Central memory CD4-positive, alpha-beta T cell (primary cell): ENCODE measurements at regions not wholly inside any gene's neighbourhood (a gene's known extent, or its start where the extent isn't known, plus 50 kb on each side); places are given as distances from the start of the nearest gene placed in this dataset.

Experiments
- DNase-seq: peaks from one replicate; pipeline ENCODE4 v3.0.0; 2022

DNA sequence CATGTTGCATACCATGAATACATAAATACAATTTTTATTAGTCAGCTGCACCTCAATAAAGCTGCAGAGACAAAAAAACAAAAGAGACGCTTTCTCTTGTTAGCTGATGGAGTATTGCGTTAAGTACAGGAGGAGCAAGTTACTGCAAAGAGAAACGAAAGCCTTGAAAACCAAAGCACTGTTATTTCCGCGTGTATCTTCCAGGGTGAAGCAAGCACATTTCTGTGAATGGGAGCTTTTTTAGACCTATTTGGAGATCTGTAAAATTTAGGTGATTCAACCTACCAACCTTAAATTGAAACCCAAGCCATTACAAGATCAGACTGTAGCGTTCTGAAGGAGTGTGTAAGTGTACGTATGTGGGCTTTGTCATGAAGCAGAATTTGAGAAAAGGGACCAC lies 390.4 kb downstream of the SOX9 start:
- DNase-seq, result no peak

DNA sequence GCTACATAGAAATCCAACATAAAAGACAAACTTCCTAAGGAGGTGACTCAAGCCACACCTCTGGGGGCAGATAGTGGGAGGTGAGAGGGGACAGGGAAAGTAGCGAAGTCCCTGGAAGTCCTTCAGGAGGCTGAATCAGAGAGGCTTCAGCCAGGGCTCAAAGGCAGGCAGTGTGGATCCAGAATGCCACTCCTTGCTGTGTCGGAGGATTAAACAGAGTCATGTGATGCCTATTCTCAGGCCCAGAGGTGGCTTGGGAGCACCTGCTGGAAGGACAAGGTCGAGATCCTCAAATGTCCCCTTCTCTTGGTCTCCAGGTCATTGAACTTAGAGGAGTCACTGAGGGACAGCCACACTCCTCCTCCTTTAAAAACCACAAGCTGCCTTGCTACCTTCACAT lies 391.1 kb downstream of the SOX9 start:
- DNase-seq, result no peak

DNA sequence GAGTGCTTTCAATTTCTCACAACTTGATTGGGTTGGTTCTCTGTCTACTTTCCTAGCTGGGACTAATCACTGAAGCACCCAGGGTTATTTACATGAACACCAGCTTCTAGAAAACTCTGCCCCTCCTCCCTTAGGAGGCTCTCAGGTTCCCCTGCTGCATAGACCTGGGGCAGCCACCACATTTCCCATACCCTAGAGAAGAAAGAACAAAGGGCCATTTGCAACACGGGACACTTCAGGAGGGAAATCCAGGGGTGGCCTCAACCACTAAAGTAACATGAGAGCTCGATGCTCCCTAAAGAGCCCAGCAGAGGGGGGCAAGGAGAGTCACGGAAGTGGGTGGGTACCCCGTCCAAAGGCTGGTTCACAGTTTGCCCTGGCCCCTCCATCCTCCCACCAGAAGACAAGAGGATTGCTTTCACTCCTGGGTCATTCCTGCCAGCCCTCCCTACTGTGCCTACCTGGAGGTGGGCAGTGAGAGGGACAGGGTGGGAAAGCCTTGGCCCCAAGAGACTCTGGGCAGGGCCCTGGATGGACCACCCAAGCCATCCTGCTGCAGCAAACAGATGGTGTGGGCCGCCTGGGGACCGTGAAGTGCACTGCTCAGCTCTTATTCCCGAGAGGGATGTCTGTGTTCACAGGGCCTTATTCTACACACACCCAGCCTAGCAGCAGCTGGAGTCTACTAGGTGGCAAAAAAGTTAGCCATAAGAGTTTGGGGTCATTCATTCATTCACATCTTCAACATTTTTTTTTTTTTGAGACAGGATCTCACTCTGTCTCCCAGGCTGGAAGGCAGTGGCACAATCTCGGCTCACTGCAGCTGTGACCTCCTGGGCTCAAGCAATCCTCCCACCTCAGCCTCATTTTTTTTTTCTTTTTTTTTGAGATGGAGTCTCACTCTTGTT lies 392.1 kb downstream of the SOX9 start:
- no peak for DNase-seq

DNA sequence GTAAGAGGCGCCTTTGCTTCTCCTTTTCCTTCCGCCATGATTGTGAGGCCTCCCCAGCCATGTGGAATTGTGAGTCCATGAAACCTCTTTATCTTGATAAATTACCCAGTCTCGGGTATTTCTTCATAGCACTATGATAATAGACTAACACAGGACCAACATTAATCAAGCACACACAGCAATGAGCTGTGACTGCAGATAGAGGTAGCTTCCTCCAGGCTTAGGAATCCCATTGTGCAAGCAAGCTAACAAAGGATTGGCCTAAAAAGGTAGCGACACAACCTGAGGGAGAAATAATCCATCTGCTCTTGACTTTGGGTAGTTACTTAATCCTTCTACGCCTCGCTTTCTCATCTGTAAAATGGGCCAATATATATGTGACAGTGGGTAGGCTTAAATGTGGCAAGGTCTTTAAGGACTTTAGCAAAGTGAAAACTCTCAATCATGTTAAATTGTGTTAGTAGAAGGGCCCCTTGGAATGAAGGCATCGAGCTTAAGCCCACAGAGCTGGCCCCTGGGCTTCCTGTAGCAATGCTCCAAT lies 393.6 kb downstream of the SOX9 start:
- no peak for DNase-seq

DNA sequence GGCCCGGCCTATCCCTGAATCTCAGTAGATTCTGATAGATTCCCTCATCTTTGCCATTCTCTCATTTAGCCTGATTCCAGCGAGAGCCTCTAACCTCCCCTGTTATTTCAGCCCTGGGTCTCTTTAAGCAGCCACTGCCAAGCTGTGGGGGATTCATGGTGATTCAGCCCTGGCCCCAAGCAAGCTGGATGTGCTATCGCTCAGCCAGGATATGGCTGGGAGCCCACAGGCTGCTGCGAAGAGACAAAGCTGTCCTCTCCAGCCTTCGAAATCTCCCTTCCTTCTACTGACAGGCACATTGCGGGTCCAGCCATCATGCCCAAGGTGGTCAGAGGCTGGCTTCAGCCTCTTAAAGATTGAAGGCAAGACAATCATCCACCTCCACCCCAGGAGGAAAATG lies 394.1 kb downstream of the SOX9 start:
- no peak for DNase-seq

DNA sequence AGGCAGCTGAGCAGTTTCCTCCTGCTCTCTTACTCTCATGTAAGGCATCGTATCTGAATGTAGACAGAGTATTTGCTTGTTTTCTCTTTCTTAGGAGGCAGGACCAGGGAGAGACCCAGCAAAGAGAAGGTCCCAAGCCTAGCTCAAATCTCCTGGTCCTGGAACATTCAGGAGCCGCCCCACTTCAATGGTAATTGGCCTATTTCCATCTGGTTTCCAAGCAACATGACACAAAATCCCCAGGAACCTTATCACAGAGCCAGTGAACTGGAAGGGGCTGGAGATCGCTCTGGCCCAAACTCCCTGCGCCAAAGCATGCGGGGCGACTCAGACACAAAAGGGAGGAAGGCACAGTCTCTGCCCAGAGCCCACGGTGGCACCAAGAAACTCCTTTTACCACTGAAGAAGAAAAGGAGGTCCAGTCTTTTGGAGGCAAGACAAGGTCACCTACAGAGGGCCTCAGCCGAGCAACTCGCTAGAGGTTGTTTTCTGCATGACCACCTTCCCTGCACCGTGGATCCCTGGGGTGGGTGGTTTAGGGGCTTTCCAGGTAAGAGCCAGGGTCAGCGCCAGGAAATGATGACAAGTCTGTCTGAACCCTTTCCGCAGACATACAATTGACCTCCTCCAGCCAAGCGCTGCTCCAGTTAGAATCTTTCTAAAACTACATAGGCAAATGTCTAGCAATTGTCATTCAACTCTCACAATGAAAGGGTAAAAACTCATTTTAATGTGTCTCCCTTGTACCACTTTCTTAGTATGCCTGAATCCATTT lies 394.7 kb downstream of the SOX9 start:
- no peak for DNase-seq

DNA sequence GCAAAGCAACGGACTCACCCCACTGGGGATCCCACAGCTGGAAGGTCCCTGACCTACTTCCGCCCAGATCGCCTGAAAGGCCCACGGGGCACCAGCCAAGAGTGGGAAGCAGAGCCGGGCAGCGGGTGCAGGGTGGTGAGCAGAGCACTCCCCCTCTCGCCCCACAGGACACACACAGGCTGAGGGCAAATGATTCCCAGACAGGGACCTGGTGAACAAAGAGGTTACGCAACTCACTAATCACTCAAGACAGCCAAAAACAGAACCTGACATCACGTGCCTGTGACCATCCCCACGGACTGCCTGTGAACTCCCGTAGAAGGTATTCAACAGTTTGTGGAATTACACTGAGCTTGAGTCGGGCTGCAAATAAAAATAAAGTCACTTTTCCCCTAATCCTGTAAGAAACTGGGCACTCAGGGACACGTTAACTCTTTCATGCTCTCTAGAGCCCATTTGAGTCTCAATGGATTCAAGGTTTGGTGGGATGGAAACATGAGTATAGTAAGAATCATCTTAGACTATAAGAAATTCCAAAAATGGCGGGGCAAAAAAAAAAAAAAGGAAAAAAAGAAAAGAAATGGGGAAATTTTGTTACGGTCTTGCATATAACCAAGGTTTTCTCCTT lies 396.1 kb downstream of the SOX9 start:
- DNase-seq, result no peak

DNA sequence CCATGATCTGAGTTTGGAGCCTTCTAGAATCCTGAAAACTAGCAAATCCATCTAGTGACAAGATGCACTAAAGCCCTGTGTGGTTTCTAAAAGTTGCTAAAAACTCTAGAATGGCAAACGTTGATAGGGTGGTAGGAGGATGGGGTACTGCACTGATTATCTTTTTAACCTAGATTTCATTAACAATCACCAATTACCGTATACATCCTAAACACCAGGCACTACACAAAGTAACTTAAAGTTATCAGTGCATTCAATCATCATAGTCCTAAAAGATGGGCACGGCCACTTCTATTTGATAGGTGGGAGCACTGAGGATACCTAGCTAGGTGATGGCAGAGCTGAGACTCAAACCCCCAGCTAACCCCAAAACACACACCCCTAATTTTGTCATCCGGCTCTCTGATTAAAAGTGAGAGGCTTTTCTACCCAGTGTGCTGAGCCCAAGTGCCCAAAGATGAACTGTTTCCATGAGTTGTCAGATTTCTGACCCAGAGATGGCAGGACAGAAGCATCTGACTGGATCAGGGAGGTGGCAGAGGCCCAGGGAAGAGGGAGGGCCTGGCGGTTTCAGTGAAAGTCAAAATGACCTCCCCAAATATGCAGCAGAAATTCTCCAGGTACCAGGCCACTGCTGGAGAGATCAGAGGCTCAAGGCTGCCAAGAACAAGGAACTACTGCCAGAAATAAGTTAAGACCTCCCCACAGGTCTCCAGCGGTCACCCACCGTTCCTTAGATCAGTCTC lies 396.8 kb downstream of the SOX9 start:
- no peak for DNase-seq

DNA sequence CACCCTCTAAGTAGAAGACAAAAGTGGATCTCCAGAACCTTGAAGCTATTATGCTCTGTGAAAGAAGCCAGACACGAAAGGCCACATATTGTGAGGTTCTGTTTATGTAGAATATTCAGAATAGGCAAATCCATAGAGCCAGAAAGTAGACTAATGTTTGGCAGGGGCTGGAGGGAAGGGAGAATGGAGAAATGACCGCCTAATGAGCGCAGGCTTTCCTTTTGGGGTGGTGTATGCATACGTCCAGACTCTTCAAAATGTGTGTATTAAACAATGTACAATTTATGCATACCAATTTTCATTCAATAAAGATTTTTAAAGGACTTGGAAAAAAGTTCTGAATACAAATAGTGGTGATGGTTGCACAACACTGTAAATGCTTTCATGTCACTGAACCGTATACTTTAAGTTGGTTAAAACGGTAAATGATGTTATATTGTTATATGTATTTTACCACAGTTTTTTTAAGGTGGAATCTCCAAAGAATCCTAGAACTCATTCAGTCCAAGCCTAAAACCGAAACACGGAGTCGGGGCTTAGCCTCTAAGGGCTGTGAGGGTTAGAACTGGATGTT lies 397.4 kb downstream of the SOX9 start:
- no peak for DNase-seq

DNA sequence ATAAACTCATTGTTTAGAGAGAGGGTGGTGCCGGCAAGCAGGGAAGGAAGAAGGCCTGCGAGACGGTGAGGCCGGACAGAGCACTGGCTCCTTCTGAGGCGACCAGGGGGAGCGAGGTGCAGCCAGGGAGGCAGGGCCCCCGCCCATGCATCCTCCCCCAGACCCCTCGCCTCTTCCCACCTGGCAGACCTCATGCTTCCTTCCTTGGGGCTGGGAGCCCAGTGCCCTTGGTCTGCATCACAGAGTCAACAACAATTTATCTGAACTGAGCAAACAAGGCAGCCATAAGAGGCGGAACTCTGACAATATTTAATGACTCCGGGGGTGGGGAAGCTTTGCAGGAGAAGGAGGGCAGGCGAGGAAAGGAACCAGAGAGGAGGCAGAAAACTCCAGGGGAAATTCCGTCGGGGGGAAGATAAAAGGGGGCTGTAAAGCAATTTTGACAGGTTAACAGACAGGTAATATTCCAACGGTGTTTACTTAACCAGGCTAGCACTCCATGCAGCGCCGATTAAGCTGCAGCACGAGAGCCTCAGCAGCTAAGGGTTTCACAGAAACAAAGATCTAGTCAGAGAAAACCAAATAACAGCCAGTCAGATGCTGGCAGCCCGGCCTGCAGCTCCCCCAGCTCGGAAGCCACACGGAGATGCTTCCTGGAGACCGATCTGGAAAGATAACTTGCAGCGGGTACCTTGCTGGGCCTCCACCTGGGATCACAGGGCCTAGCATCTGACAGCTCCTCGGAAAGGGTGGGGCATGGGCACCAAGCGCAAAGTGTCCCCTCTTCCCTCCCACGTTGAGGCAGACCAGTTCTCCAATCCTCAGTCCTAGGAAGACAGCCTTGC lies 398.2 kb downstream of the SOX9 start:
- DNase-seq, result no peak

DNA sequence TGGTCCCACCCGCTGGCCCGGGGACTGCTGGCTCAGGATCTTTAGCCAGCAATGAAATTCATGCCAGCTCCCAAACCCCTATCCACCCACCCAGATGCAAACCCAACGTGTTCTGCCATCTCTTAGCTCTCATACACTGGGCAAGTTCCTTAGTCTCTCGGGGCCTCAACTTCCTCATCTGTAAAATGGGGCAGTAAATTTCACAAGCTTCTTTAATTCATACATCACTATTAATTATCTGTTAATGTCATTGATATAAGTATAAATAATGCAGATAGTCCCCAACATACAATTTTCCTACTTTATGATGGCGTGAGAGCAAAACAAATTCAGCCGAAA lies 398.7 kb downstream of the SOX9 start:
- DNase-seq, result no peak

DNA sequence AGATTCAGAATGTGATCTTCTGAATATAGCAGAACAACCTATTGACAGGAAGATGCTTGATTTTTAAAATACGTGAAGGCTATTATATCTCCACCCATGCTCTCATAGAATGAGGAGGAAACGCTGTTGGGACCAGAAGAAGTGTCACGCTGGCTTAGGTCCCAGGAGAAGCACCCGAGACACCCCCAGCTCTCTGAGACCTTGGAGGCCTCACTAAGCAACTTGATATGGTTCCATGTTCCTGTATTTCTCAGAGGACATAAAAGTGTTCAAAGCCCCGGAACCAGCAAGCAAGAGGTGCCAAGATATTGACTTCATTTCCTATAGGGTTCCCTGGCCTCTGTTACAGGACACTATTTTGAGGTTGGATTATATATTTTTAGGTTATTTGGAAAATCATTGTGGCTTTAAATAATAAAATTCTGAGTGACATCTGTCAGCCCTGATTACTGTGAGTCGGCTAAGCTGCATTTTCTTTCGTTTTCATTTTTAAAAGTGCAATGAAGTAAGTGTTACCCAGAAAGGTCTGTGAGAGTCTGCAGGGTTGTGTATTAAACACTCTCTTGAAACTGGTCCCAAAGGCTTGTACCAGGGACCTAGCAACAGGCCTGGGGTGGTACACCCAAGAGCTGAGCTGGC lies 400.0 kb downstream of the SOX9 start:
- no peak for DNase-seq

DNA sequence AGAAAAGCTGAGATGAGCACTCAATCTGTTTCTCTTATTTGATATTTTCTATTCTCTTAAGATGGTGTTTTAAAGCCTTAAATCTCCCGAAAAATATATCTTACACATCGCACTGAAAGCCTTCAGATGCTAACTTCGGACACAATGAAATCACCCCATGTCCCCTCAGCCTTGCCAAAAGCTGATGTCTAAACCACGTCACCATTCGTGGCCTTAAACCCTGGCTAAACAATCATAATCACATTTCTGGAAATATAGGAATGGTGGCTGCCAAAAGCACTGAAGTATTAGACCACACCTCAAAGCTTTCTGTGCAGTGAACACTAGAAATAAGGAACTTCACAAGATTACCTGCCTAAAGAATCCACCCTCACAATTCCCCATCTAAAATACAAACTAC lies 402.7 kb downstream of the SOX9 start:
- DNase-seq, result no peak

DNA sequence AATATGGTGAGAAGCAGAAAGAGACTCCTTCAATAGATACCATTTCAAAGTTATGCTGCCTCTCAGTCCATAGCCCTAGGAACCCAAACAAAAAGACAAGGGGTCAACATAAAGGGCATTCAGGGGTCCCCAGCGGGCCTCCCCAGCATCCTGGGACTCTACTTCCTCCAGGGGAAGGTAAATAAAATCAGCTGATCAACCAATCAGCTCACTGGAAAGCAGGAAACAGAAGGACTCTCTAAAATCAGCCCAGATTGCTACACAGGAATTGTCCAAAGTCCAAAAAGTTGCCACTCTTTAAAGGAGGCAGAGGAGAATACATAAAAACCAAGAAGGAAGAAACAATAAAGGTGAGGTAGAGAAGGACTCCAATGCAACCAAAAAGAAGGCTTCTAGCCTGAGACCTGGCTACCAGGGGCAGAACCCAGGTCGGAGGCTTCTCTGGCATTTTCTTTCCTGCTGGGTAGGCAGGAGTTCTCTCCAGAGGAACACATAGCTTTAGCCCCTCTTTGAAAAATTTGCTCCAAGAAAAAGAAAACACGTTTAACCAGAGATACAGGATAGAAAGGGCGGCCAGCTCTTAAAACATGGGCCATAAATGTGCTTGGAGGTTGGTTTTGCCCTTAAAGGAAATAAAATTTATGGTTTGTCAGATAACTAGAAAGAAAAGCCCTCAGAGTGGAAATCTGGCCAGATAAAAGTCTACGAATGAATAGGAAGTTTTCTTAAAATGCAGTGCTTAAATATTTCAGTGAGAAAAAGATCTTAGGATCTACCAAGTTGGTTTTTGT lies 404.6 kb downstream of the SOX9 start:
- DNase-seq, result no peak

DNA sequence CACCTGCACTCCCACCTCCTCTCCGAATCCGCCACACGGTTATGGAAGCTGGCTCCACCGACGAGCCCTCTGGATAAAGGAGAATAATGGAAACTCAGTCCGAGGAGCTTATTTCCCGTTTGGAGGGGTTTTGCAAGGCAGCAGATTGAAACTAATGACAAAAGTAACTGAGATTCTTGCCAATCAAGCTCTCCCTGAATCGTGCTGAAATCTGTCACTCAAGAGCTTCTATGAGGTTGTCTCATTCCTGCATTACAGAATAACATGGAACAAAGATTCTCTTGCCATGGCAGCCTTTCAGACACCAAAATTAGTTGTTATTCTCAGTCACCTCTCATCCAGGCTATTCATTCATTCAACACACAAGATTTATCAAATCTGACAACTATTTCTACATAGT lies 405.9 kb downstream of the SOX9 start:
- DNase-seq, result no peak

DNA sequence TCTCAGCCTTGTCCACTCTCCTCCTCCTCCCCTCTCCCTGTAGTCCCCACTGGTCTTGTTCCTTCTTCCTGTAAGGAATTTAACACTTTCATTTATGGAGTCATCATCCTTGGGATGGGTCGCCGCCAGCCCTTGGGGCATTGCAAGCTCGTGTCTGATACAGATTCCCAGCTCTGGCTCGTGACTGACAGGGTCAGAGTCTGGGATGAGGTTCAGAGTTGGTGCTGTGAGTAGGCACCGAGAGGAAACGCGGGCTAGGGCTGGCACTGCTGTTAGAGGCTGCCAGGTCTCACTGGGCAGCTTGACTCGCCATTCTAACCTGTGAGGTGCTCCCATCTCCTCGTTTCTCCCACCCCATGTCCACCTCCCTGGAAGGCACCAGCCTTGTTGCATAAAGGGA lies 407.0 kb downstream of the SOX9 start:
- DNase-seq, result no peak

DNA sequence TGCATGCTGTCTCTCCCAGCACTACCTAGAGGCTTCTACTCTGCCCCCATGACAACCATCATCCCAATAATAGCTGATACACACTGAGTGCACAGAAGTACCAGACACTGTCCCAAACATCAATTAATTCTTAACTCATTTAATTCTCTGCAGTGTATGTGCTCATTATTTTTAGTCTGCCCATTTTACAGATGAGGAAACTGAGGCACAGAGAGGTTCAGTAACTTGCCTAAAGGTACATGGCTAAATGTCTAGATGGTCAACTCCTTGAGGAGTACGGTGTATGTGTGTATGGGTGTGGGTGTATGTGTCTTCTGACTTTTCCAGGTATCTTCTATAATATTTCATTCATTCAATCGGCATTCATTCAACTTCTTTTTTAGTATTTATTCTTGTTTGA lies 407.9 kb downstream of the SOX9 start:
- DNase-seq, result no peak

DNA sequence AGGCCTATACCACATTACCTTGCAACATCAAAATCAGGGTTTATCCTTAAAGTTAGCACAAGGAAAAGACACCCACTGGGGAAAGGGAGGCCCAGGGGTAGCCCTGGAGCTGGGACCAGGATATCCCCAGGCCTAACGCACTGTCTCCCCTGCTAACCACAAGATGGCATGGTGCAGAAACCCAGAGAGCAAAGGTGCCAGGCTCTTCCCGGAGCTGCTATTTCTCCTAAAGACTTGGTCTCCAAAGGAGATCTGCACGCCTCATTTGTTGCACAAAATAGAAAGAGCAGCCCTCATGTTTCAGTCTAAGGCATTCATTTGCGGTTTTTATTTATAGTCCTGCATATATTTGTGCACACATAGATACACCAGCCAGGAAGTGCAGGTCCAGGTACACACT lies 408.6 kb downstream of the SOX9 start:
- no peak for DNase-seq

DNA sequence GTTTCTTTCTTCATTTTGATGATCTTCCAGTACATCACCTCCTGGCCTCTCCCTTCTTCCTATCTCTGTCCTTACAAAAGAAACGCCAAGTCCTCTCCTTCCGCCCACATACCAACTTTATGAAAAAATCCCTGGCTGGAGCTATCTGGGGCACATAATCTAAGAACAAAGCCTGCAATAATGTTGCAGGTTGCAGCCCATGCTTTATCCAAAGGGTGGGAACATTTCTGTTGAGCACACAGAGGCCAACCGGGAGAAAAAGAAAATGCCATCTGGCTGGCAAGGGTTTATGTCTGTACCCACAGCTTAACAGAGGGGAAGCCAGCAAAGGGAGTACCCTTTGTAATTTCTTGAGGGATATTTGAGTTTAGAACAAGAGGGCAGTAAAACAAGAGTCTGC lies 409.6 kb downstream of the SOX9 start:
- DNase-seq, result no peak

DNA sequence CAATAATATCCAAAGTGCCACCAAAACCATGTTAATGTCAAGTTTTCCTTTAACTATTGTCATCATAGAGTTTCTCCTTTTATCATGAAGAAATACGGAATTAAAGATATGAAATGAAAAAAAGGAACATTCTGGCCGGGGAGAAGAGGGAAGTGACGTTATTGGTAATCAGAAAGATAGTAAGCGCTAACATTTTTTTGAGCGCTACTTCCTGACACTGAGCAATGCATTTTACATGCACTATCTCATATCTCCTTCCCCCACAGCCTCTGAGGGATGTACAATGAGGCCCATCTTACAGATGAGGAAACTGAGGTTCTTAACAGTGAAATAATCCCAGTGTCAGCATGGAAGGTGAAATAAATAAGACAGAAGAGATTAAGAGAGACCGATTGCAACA lies 410.9 kb downstream of the SOX9 start:
- DNase-seq, result no peak
